GM12878 (cell line): ENCODE measurements at regions not wholly inside any gene's neighbourhood (a gene's known extent, or its start where the extent isn't known, plus 50 kb on each side); places are given as distances from the start of the nearest gene placed in this dataset.

Source experiments
- CTCF ChIP-seq, 3 experiments: IDR thresholded peaks in 2 of 3; conservative IDR thresholded peaks in 1 of 3; 2 replicates each; pipeline ENCODE4 v1.5.1; 2011; ENCODE audit warnings: low read depth in 3 of 3, low read length in 3 of 3, mild to moderate bottlenecking in 3 of 3, control low read depth in 2 of 3, moderate library complexity in 2 of 3, inconsistent platforms in 1 of 3, mixed read lengths in 1 of 3; ENCODE audit not compliant: control insufficient read depth in 2 of 3, insufficient read depth in 1 of 3; ENCODE audit errors: extremely low read depth in 1 of 3
- ELK1 ChIP-seq: IDR thresholded peaks from 2 replicates; pipeline ENCODE4 v1.6.1; 2012; ENCODE audit warnings: low read depth, low read length, improper control_type of control experiment
- RBBP5 ChIP-seq: fragments of 200-600 bp; sonication (generic); conservative IDR thresholded peaks from 2 replicates; pipeline ENCODE4 v1.6.1; 2016

DNA sequence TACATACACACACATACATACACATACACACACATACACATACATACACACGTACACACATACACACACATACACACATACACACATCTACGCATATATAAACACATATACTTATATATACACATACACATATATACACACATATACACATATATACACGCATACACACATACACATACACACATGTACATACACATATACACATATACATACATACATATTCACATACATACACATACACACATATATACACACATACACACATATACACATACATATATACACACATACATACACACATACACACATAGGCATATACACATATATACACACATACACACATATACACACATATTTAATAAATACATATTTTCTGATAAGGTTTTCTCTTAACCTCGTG, 324.0 kb downstream of the RPS6KC1 start:
- no peak for TF ChIP-seq CTCF (IDR thresholded peaks at IDR 0.05 in 2 of 3, conservative IDR thresholded peaks at IDR 0.05 in 1 of 3; ENCODE audit: control insufficient read depth in 2 of 3, extremely low read depth in 1 of 3, insufficient read depth in 1 of 3, low read depth in 3 of 3, low read length in 3 of 3)
- TF ChIP-seq RBBP5, result no peak
- no peak for TF ChIP-seq ELK1
